Myocyte (in vitro differentiated cells): ENCODE measurements at regions not wholly inside any gene's neighbourhood (a gene's known extent, or its start where the extent isn't known, plus 50 kb on each side); places are given as distances from the start of the nearest gene placed in this dataset.
"Not testable (repeated sequence)": the region's sequence is repeated elsewhere in the genome, so short reads cannot be mapped to it uniquely, and the experiment has no call there.

ENCODE experiments used
- DNase-seq: peaks from one replicate; pipeline ENCODE4 v3.0.0-alpha.2; 2012; ENCODE audit warnings: low read depth

GRCh38 chr4:28254003-28254402 is 1393.4 kb downstream of the STIM2 start:
- DNase-seq, result no peak

GRCh38 chr4:28256295-28256694 is 1395.7 kb downstream of the STIM2 start:
- no peak for DNase-seq

GRCh38 chr4:28259951-28260350 is 1399.3 kb downstream of the STIM2 start:
- DNase-seq, result no peak

- no peak for DNase-seq
These were observed 1406.5 kb downstream of the STIM2 start for GRCh38 chr4:28267166-28267565.

- DNase-seq, result no peak
These were observed 1408.8 kb downstream of the STIM2 start for GRCh38 chr4:28269426-28269825.

GRCh38 chr4:28277931-28278330 is 1417.3 kb downstream of the STIM2 start:
- DNase-seq, result no peak

- DNase-seq, result no peak
These were observed 1418.0 kb downstream of the STIM2 start for GRCh38 chr4:28278676-28279075.

- no peak for DNase-seq
These were observed 1418.6 kb downstream of the STIM2 start for GRCh38 chr4:28279249-28279648.

- not testable (repeated sequence) for DNase-seq
These were observed 1425.6 kb downstream of the STIM2 start for GRCh38 chr4:28286266-28286665.

- DNase-seq, result peak; percentile 88
These were observed 1427.2 kb downstream of the STIM2 start for GRCh38 chr4:28287831-28288233.

- no peak for DNase-seq
These were observed 1435.6 kb downstream of the STIM2 start for GRCh38 chr4:28296239-28296638.

- no peak for DNase-seq
These were observed 1450.3 kb downstream of the STIM2 start for GRCh38 chr4:28310926-28311325.

- not testable (repeated sequence) for DNase-seq
These were observed 1451.9 kb downstream of the STIM2 start for GRCh38 chr4:28312497-28312896.

- DNase-seq, result no peak
These were observed 1453.4 kb downstream of the STIM2 start for GRCh38 chr4:28313729-28314713.

GRCh38 chr4:28317221-28317620 is 1456.6 kb downstream of the STIM2 start:
- no peak for DNase-seq

- no peak for DNase-seq
These were observed 1473.6 kb downstream of the STIM2 start for GRCh38 chr4:28334249-28334648.

GRCh38 chr4:28341784-28342183 is 1481.1 kb downstream of the STIM2 start:
- DNase-seq, result no peak

- peak; percentile 7 for DNase-seq
These were observed 1489.8 kb downstream of the STIM2 start for GRCh38 chr4:28350485-28350884.

GRCh38 chr4:28351102-28351501 is 1490.5 kb downstream of the STIM2 start:
- DNase-seq, result no peak

- DNase-seq, result no peak
These were observed 1491.2 kb downstream of the STIM2 start for GRCh38 chr4:28351826-28352225.

GRCh38 chr4:28354880-28355656 is 1494.4 kb downstream of the STIM2 start:
- no peak for DNase-seq

- DNase-seq, result peak; percentile 39
These were observed 1497.3 kb downstream of the STIM2 start for GRCh38 chr4:28357990-28358389.
